GF-D8 (cell line): ENCODE measurements at regions not wholly inside any gene's neighbourhood (a gene's known extent, or its start where the extent isn't known, plus 50 kb on each side); places are given as distances from the start of the nearest gene placed in this dataset.

ENCODE experiments used
- DNase-seq: peaks from one replicate; lab custom pipeline; 2025; lab: John Stamatoyannopoulos, UW

DNA sequence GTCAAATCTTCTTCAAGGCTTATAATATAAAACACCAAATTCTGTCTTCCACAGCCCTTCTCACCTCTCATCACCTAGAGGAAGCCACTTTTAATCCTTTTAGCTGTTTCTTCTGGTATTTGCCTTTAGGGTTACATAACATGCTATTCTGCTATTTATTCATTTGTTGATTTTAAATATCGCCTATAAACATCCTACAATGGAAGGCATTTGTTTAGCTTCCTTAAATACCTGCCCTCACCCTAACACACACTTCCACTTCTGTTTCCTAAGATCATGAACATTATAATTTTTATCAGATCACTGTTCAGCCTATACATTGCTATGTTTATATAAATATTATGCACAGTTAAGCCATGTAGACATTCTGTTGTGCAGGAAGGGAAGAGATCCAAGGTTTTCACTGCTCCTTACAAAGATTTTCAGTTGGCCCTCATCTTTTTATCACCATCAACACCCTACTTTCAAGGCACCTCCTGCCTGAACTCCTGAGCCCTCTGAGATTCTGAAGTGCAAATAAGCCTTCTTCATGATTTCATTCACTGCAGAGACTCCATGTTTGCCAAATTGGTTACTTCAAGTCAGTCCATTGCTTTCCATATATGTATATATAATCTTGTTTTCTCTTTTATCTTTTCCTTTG is 356.9 kb upstream of the ACTBL2 start:
- DNase-seq, result no peak

DNA sequence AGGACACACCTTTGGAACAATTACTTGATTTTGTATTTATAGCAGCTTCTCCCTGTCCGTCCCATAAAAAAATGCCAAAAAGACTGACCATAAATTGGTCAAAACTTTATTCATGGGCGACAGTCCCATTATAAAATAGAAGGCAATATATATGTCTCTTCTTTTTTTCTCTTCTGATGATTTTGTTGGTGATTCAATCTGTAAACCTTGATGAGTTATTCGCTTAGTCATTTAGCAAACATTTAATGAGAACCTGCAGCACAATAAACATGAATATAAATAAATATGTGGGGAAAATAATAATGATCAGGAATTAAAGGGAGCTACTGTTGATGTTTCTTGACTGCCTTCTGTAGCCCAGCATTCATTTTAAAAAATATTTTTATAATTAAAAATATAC is 356.4 kb upstream of the ACTBL2 start:
- no peak for DNase-seq

DNA sequence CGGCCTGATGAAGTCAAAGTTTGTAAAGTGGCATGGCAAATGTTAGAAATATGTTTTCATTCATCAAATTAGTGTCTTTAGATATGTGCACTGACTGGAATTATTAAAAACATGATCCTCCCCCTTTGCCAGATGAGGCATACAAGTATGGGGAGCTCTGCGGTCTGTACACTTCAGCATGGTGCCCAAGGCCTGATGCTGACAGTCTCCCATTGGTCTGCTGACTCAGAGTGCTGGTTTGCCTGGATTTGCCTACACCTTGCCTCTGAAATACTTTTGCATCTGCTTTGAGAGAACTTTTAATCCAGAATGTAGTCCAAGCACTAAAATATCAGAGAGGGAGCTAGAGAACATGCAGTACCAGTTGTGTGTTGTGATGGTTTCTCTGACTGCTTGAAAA is 354.3 kb upstream of the ACTBL2 start:
- DNase-seq, result no peak

DNA sequence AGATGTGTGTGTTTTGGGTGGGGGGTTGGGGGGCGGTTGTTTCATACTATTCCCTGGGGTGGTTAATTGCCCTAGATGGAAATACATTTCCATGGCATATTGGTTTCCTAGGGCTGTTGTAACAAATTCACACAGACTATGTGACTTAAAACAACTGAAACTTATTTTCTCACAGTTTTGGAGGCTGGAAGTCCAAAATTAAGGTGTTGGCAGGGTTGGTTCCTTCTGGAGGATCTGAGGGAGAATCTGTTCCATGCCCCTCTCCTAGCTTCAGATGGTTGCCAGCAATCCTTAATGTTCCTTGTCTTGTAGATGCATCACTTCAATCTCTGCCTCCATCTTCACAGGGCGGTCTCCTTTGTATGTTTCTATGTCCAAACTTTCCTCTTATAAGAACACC is 353.7 kb upstream of the ACTBL2 start:
- no peak for DNase-seq

DNA sequence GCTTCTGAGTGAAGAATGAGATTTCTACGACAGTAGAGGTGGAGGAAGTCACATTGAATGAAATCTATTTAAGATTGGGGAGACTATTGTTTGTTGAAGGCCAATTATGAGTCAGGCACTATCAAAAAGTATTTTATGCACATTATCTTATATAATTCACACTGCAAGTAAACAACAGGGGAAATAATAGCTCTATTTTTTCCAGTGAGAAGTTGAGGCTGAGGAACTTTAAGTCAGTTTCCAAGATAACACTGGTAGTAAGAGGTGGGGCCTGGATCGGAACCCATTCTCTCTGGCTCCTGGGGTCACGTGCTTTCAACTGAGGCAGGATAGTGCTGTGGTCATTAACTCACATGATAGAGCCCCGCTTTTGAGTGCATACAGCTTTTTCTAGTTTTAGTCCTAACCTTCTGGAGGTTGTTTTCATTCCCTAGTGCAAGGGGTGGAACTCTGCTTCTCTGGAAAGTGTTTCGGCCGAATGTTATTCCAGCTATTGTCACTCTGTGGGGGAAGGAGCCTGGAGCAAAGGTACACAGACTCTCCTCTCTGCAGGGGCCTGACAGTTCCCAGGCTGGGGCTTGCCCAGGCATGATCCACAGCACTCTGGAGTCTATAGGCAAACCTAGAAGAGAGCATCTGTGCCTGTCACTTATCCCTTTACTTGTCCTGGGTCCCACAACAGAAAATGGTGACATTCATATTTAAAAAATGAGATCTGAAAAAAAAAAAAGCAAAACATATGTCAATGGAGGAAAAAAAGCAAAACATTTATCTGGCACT is 352.4 kb upstream of the ACTBL2 start:
- DNase-seq, result no peak

DNA sequence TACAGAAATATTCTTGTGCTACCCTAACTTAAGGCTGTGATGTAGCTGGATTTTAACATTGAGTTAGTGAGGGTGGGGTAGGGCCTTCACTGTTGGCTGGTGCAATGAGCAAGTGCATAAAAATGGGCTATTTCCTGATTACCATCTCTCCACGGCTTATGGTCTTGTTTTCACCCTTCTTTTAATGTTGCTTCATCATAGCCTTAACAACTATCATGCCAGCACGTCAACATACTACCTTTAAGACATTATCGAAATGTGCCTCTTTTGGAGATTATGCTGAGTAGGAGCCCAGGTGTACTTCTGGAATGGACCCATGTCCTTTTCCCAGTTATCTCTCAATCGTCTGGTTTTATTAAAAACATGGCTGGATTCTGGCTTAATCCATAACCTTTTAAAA is 350.9 kb upstream of the ACTBL2 start:
- DNase-seq, result no peak

DNA sequence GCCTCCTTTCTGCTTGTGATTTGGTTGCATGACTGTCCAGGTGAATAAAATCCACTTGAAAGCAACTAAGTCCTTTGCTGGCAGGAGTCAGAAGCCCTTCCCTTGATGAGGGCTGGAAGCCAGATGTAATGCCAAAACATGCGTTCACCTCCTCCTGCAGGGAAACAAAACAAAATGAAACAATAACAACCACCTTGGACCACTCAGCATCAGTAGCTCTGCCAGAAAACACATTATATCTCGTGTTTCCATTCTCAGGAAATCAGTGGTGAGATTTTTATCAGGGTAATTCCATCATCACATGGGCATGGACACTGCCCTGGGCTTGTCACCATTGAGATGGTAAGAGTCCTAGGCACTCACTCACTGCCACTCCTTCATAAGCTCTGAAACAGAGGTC is 350.3 kb upstream of the ACTBL2 start:
- DNase-seq, result no peak

DNA sequence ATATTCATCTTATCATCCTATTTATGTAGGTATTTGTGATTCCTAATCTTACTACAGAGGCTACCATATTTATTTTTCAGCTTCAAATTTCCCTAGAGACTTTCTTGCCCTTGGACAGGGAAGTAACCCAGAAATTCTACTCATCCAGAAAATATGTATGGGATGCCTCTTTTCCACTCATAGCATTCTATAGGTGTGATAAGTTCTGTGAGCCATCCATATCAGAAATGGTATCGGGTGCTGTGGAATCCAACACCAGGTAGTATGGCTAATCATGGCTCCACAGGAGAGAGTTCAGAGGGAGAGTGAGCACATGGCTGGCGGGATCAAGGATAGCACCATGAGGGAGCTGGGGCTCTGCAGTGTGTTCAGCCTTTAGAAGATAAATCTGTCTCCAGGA is 349.3 kb upstream of the ACTBL2 start:
- no peak for DNase-seq

DNA sequence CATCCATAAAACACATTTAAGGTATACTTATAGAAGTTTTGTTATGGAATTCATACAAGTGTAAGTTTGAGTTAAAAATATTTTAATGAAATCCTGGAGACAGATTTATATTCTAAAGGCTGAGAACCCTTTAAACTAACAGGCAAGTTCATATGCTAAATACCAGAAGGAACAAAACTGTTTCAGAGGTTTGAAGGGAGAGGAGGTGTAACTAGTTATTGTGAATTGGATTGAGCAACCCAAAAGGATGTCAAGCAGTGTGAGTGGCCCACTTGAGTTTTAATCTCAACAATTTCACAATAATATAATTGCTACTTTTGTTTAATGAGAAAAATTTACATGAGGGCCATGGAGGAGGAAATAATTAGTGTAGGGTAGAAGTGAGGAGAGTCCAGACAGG is 348.5 kb upstream of the ACTBL2 start:
- DNase-seq, result no peak

DNA sequence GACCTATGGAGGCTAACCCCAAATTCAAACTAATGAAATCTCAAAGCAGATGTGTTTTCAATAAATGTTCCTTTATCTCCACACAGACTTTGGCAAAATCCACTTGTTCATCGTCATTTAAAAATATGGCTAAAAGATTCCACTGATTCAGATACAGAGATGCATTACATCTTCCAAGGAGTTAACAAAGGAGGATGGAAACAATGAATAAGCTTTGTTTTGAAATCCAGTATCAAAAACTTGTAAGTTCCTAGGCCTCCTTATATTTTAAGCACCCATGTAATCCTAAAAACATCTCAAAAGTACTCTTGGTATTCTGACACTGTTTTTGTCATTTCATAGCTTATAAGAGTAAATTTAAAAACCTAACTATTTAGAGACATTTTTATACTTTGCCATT is 345.6 kb upstream of the ACTBL2 start:
- no peak for DNase-seq

DNA sequence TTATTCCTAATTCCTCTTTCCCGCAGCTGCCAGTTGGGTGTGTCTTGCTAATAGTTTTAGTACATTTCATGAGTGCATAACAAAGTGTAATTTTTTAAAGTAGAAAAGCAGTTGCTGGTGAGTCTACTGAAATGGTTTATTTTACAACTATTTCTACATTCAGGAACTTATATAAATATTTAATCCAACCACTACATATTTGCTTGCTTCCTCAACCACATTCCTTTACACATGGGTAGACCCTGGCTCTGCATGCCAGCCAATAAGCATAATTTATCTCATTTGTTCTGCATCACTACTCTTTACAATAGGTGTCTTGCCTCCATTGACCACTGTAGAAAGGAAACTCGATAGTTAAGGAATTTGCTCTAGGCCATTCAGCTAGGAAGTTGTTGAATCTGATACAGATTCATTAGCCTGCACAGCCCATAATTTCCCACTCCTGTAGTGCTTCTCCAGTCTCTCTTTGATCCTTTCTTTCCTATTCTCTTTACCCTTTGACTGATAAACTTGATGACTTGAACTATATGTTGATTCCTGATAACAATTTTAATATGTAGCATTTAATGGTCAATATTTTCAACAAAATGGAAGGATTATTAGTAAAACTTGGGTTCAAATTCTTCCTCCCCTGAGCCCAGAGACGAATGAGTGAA is 342.5 kb upstream of the ACTBL2 start:
- DNase-seq, result no peak

DNA sequence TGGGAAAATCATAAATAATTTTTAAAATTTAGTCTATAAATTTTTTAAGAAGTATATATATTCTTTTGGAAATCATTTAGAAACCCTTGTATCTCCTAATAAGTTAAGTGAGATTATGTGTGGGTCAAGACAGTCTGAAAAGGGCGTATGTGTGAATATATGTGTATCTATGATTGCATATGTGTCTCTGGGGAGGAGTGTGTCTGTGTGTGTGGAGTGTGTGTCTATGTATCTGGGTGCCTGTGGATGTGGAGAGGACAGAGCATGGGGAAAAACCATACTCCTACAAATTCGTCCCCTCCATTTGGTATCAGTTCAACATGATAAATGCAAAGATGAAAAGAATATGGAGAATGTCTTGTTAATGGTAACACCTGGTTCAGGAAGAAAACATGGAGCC is 342.0 kb upstream of the ACTBL2 start:
- no peak for DNase-seq

DNA sequence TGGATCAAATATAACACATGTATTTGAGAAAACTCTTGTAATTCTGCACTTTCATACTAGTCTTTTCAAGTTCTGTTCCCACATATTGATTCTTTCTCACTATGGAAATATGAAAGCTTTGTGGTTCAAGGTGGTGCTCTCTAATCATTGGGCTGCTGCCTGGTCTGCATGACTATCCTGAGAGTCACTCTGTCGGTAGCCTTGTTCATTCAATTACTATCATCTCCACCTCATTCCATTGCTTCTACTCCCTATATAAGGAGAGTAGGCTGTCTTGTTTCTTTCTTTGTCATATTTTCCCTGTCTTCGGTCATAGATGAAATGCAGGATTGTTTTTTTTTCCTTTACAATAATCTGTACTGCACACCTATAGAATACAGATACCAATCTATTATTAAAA is 341.4 kb upstream of the ACTBL2 start:
- DNase-seq, result no peak

DNA sequence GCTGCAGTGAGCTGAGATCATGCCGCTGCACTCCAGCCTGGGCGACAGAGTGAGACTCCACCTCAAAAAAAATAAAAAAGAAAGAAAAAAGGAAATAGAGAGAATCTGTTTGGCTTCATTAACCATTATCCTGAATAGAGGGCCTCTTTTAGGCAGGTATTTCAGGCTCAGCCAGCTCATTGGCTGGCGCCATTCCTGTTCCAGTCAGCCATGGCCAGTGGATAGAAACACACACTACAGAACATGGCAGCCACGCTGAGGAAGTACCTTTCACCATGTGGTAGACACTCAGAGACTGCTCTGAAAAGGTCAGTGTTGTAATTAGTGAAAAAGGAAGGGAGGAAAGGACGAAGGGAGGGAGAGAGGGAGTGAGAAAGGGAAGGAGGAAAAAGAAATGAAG is 340.0 kb upstream of the ACTBL2 start:
- DNase-seq, result no peak

DNA sequence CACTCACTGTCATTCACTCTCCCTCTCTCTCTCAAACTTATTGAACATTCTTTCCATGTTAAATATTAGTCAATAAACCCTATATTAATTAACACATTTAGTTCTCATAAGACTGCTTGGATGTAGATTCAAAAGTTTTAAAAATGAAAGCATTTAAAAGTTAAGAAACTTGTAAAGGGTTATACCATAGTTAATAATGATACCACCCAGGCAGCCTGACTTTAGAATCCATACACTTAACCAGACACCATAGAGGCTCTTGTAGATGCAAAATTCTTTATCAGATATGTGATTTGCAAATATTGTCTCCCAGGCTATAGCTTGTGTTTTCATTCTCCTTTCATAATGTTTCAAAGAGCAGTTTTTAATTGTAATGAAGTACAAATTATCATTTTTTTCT is 335.8 kb upstream of the ACTBL2 start:
- DNase-seq, result no peak

DNA sequence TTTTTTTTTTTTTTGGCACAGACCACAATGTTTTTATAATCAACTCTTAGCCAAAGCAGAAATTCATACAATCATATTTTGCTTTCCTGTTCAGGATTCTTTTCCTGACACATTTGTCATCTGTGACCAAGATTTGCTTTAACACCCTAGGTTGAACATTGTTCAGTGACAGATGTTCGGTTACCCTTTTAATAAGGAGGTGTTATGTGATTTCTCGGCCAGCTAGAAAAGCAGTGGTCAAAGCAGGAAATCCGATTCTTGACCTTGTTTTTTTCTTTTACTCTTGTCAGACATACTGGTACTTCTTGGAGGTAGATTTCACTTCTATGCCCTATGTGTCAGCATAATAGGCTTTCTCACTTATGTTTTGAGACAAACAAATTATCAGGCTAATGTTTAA is 335.3 kb upstream of the ACTBL2 start:
- no peak for DNase-seq

DNA sequence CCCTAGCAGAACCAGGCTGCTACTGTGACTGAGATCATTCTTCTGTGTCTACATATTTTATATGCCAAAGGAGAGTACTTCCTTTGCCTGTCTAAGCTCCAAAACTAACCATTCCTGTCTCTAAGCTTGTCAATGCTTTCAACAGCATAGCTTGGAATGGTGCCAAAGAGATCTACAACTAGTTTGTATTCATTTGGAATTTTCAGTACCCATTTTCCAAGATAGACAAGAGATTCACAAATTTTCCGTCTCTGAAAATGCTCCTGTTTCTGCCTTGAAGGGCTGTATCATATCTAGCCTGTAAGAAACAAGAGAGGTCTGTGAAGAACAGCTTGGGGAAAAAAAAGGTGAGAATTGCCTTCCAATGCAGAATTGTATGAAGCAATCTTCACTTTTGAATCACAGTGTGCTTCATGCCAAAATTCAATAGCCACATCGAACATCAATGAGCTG is 334.4 kb upstream of the ACTBL2 start:
- DNase-seq, result no peak

DNA sequence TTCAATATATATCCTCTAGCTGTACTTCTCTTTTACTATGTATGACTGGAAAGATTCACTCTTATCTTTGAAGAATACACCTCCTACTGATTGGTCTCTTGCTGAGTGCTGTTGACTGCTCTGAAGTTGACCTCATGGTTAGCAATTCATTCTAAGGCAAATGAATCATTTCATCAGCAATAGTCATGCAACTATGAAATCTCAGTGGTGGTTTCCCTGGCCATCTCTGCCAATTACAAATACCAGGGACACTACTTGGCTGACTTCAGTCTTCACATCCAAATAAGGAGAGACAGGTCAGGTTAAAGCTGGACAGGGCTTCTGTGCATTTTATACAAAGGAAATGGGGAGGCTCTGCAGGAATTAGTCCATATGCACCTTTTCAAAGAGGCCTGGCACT is 333.5 kb upstream of the ACTBL2 start:
- DNase-seq, result no peak

DNA sequence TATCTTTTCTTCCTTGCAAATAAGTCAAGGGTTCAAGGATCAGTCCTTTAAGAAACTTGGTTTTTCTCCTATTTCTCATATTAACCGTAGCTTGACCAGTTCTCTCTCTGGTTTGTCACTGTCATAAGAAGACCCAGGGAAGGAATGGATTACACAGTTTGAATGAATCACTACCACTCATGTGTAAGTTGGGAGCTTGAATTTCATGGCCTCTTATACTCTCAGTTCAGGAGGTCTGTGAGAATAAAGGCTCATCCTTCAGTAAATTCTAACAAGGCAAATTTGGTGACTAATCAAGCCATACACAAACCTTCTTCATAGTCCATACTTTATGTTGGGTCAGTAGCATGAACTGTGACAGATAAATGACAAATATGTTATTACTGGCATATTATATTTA is 323.1 kb upstream of the ACTBL2 start:
- no peak for DNase-seq

DNA sequence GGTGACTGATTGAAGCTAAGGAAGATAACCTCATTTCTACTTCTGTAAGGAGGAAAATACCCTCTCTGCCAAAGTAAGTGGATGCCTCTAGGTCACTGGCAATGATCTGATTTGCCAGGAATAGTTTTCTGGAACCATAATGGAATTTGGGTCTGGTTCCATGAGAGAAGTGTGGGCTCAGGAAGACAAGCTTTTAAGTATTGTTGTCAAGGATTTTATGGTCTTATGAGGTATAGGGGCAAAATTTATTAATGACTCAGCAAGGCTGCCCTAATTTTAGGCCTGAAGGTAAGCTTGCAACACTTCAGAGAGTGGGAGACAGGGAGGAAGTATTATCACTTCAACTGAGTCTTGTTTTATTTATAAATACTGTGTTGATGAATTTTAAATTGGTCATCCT is 322.6 kb upstream of the ACTBL2 start:
- DNase-seq, result no peak

DNA sequence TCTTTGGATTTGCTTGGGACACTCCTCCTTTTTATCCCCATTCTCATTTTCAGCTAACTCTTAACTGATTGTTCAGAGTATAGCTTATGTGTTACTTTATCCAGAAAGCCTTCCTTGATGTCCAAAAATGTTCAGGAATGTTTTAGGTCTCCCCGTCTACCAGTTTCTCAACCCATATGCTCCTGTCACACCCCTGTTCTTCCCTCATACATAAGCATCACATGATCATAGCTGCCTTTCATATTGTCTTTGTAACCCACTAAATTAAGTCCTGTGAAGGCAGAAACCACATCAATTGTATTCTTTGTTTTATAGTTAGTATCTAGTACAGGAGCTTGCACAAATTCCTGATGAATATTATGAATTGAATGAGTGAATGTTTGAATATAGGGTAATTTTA is 321.9 kb upstream of the ACTBL2 start:
- no peak for DNase-seq

DNA sequence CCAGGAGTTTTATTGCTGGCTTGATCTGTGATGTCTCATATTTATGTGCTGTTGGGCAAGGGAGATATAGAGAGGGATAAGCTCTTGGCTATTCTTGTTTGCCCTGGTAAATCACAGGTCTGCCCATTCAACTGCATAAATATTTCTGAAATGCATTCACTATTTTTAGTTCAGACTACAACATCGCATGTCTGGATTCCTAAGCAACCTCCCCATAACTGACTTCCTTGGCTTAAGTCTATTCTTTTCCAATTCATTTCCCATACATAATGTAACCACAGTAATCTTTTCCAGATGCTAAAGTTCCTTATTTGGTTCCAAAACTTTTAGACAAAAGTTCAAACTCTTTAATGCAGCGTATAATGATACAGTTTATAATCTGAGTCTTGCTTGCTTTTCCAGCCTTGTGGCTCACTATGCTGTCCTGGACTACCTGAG is 321.4 kb upstream of the ACTBL2 start:
- no peak for DNase-seq

DNA sequence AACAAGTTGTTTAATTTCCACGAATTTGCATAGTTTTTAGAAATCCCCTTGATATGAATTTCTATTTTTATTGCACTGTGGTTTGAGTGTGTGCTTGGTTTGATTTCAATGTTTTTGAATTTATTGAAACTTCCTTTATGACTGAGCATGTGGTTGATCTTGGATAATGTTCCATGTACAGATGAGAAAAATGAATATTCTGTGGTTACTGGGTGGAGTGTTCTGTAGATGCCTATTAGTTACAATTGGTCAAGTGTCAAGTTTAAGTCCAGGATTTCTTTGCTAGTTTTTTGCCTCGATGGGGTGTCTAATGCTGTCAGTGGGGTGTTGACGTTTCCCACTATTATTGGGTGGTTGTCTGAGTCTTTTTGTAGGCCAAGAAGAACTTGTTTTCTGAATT is 319.5 kb upstream of the ACTBL2 start:
- DNase-seq, result no peak
